H1 (cell line): ENCODE measurements at regions not wholly inside any gene's neighbourhood (a gene's known extent, or its start where the extent isn't known, plus 50 kb on each side); places are given as distances from the start of the nearest gene placed in this dataset.

Experiments
- CTCF ChIA-PET: fragments of 300-600 bp; sonication (Branson Sonifier 250); formaldehyde crosslinking; loops from one replicate; lab custom pipeline; 2021; ENCODE audit not compliant: partially characterized antibody; lab: Charles Lee
- POLR2A ChIA-PET: fragments of 300-600 bp; sonication (Branson Sonifier 250); formaldehyde crosslinking; loops from one replicate; lab custom pipeline; 2021; ENCODE audit warnings: inconsistent platforms; ENCODE audit not compliant: partially characterized antibody; lab: Charles Lee
- DNase-seq, 2 experiments: peaks; one replicate each; pipeline versions ENCODE4 v3.0.0 to v3.0.0-alpha.2; 2010 to 2022; ENCODE audit warnings: low spot score in 2 of 2, low read depth in 1 of 2, mixed read lengths in 1 of 2
- FAIRE-seq: peaks from 2 replicates; lab custom pipeline; 2011; peaks lifted over from hg19 to GRCh38; lab: Jason Lieb, UNC
- H2AFZ ChIP-seq: 2 replicates; pipeline ENCODE4 v1.8.1; 2012; ENCODE audit warnings: low read length, inconsistent platforms
- H2AK5ac ChIP-seq: 2 replicates; pipeline ENCODE4 v1.6.1; 2013; ENCODE audit warnings: low read depth, low read length
- H2BK120ac ChIP-seq: replicated peaks from 2 replicates; pipeline ENCODE3; 2013; ENCODE audit warnings: low read depth, low read length, inconsistent platforms
- H2BK12ac ChIP-seq: 2 replicates; pipeline ENCODE4 v1.6.1; 2013; ENCODE audit warnings: low read depth, low read length
- H2BK15ac ChIP-seq: 2 replicates; pipeline ENCODE4 v1.6.1; 2013; ENCODE audit warnings: low read length
- H2BK20ac ChIP-seq: 2 replicates; pipeline ENCODE4 v1.6.1; 2013; ENCODE audit warnings: low read length
- H2BK5ac ChIP-seq: 2 replicates; pipeline ENCODE4 v1.6.1; 2013; ENCODE audit warnings: low read depth, low read length
- H3K14ac ChIP-seq: 2 replicates; pipeline ENCODE4 v1.6.1; 2013; ENCODE audit warnings: inconsistent platforms; ENCODE audit not compliant: insufficient read length
- H3K18ac ChIP-seq: 2 replicates; pipeline ENCODE4 v1.6.1; 2013; ENCODE audit warnings: low read length; ENCODE audit errors: extremely low read depth
- H3K23ac ChIP-seq: 2 replicates; pipeline ENCODE4 v1.6.1; 2013; ENCODE audit warnings: inconsistent platforms; ENCODE audit not compliant: insufficient read length
- H3K23me2 ChIP-seq: 2 replicates; pipeline ENCODE4 v1.6.1; 2013; ENCODE audit warnings: low read depth, low read length
- H3K27ac ChIP-seq: 2 replicates; pipeline ENCODE4 v1.6.1; 2011; ENCODE audit warnings: low read depth, low read length, inconsistent platforms
- H3K27me3 ChIP-seq, 4 experiments: replicated peaks in 1 of 4; 1 replicate in 1 of 4; 2 replicates in 3 of 4; pipeline versions ENCODE4 v1.6.1 to v1.8.1; 2011 to 2013; ENCODE audit warnings: low read length in 3 of 4, mild to moderate bottlenecking in 3 of 4, inconsistent platforms in 2 of 4, mixed read lengths in 2 of 4, moderate library complexity in 1 of 4; ENCODE audit not compliant: control insufficient read depth in 3 of 4, insufficient read depth in 3 of 4; ENCODE audit errors: extremely low read depth in 1 of 4
- H3K36me3 ChIP-seq, 4 experiments: 2 replicates each; pipeline versions ENCODE4 v1.6.1 to v1.8.1; 2011 to 2013; ENCODE audit warnings: mild to moderate bottlenecking in 4 of 4, low read length in 3 of 4, moderate library complexity in 2 of 4, control low read depth in 1 of 4, inconsistent platforms in 1 of 4; ENCODE audit not compliant: insufficient read depth in 4 of 4, control insufficient read depth in 2 of 4
- H3K4ac ChIP-seq: replicated peaks from 2 replicates; pipeline ENCODE3; 2013; ENCODE audit warnings: low read length, low read depth, mixed read lengths, inconsistent platforms; ENCODE audit not compliant: insufficient read length
- H3K4me1 ChIP-seq, 4 experiments: replicated peaks in 1 of 4; 1 replicate in 1 of 4; 2 replicates in 3 of 4; pipeline versions ENCODE4 v1.6.1 to v1.8.1; 2011 to 2013; ENCODE audit warnings: low read length in 3 of 4, inconsistent platforms in 2 of 4, mixed read lengths in 1 of 4; ENCODE audit not compliant: insufficient read depth in 4 of 4, control insufficient read depth in 3 of 4
- H3K4me2 ChIP-seq, 2 experiments: 2 replicates each; pipeline versions ENCODE4 v1.6.1 to v1.8.1; 2011 to 2013; ENCODE audit warnings: low read depth in 2 of 2, low read length in 2 of 2, control low read depth in 1 of 2, inconsistent platforms in 1 of 2, mild to moderate bottlenecking in 1 of 2; ENCODE audit not compliant: insufficient read depth in 1 of 2
- H3K4me3 ChIP-seq, 4 experiments: fragments of 200-600, 300-600 bp in 1 of 4; sonication (generic), shearing (Covaris generic), sonication (Bioruptor Twin) in 1 of 4; 2 replicates each; pipeline versions ENCODE4 v1.5.1 to v1.8.1; 2011 to 2016; ENCODE audit warnings: low read length in 4 of 4, low read depth in 3 of 4, control low read depth in 2 of 4, inconsistent platforms in 2 of 4, mild to moderate bottlenecking in 2 of 4, mixed read lengths in 1 of 4, moderate library complexity in 1 of 4; ENCODE audit not compliant: insufficient read depth in 2 of 4; ENCODE audit errors: extremely low read depth in 1 of 4
- H3K56ac ChIP-seq: replicated peaks from 2 replicates; pipeline ENCODE3; 2013; ENCODE audit warnings: low read depth, mild to moderate bottlenecking, mixed read lengths, low read length, inconsistent platforms; ENCODE audit not compliant: insufficient read length
- H3K79me1 ChIP-seq: 2 replicates; pipeline ENCODE4 v1.6.1; 2013; ENCODE audit warnings: low read depth, low read length, control low read depth
- H3K79me2 ChIP-seq, 2 experiments: 2 replicates each; pipeline versions ENCODE4 v1.6.1 to v1.8.1; 2012 to 2013; ENCODE audit warnings: low read length in 2 of 2, mild to moderate bottlenecking in 2 of 2, inconsistent platforms in 1 of 2; ENCODE audit not compliant: insufficient read depth in 2 of 2, control insufficient read depth in 1 of 2
- H3K9ac ChIP-seq, 4 experiments: replicated peaks in 1 of 4; 1 replicate in 1 of 4; 2 replicates in 3 of 4; pipeline versions ENCODE4 v1.6.1 to v1.8.1; 2011 to 2013; ENCODE audit warnings: low read depth in 3 of 4, low read length in 3 of 4, control low read depth in 2 of 4, mild to moderate bottlenecking in 2 of 4, moderate library complexity in 2 of 4, inconsistent platforms in 1 of 4; ENCODE audit errors: extremely low read depth in 1 of 4
- H3K9me3 ChIP-seq, 2 experiments: 2 replicates each; pipeline versions ENCODE4 v1.6.1 to v1.8.1; 2012 to 2013; ENCODE audit warnings: mild to moderate bottlenecking in 2 of 2, moderate library complexity in 2 of 2, control low read depth in 1 of 2, inconsistent platforms in 1 of 2, low read depth in 1 of 2, low read length in 1 of 2, mixed read lengths in 1 of 2; ENCODE audit not compliant: insufficient read depth in 2 of 2
- H4K20me1 ChIP-seq, 2 experiments: replicated peaks in 1 of 2; 2 replicates each; pipeline versions ENCODE3 to v1.8.1; 2011 to 2013; ENCODE audit warnings: inconsistent platforms in 2 of 2, low read length in 2 of 2, mild to moderate bottlenecking in 1 of 2; ENCODE audit not compliant: insufficient read depth in 2 of 2, control insufficient read depth in 1 of 2
- H4K5ac ChIP-seq: 2 replicates; pipeline ENCODE4 v1.6.1; 2013; ENCODE audit warnings: low read length, low read depth, mixed read lengths, inconsistent platforms; ENCODE audit not compliant: insufficient read length
- H4K8ac ChIP-seq: 2 replicates; pipeline ENCODE4 v1.8.0; 2013; ENCODE audit warnings: mild to moderate bottlenecking, moderate library complexity, low read length, inconsistent platforms; ENCODE audit not compliant: insufficient read depth; ENCODE audit errors: extremely low read depth
- H4K91ac ChIP-seq: replicated peaks from 2 replicates; pipeline ENCODE3; 2013; ENCODE audit warnings: low read length, mixed read lengths, inconsistent platforms; ENCODE audit not compliant: insufficient read length
- CHD7 ChIP-seq: fragments of 300-600 bp; sonication (generic); IDR thresholded peaks from 2 replicates; pipeline ENCODE4 v1.7.1; 2012; ENCODE audit warnings: low read length, moderate library complexity, mild to moderate bottlenecking, inconsistent platforms; ENCODE audit not compliant: insufficient replicate concordance
- WGBS, 2 experiments: shearing (Covaris generic) in 1 of 2; methylation state at CpG; one replicate each; pipeline versions ENCODE4 v1.1.6 to v1.1.7; 2013 to 2015; ENCODE audit warnings: low lambda C conversion rate in 2 of 2, mixed read lengths in 2 of 2, inconsistent platforms in 1 of 2, low coverage in 1 of 2, missing lambda C conversion rate in 1 of 2; ENCODE audit not compliant: insufficient replicate concordance in 2 of 2, insufficient coverage in 1 of 2, insufficient read length in 1 of 2; ENCODE audit errors: extremely low coverage in 1 of 2, missing lambda C conversion rate in 1 of 2; 5-methylcytosine and 5-hydroxymethylcytosine counted together

- FAIRE-seq = no peak
- no peak for DNase-seq
- Histone ChIP-seq H3K9me3 (peaks cover 5 to 9% of the 10 kb centered on the region in 2 experiments; a peak in 3 of 4 replicates), H3K36me3 (no peaks in the 10 kb centered on the region), H3K4me2 (no peak overlapping the region), H3K23ac (no peak overlapping the region), H3K27ac (no peak overlapping the region), H3K4ac (no peak overlapping the region), H3K79me2 (no peaks in the 10 kb centered on the region), H2BK5ac (no peak overlapping the region), H3K4me1 (no peaks in the 10 kb centered on the region), H3K18ac (no peak overlapping the region), H2BK15ac (no peak overlapping the region), H3K27me3 (no peaks in the 10 kb centered on the region), H2AK5ac (no peak overlapping the region), H3K56ac (no peak overlapping the region), H4K8ac (no peak overlapping the region), H4K5ac (no peak overlapping the region), H2AFZ (no peak overlapping the region), H3K4me3 (no peak overlapping the region), H3K23me2 (no peaks in the 10 kb centered on the region), H2BK20ac (no peak overlapping the region), H2BK12ac (no peak overlapping the region), H3K9ac (no peak overlapping the region), H4K91ac (no peak overlapping the region), H3K14ac (no peak overlapping the region), H4K20me1 (no peaks in the 10 kb centered on the region), H3K79me1 (no peaks in the 10 kb centered on the region), H2BK120ac (no peak overlapping the region)
- ChIA-PET POLR2A (no interaction called here), CTCF (no interaction called here)
- WGBS, 2 experiments = 96% methylated on average over 2 of the region's 2 CpGs; no CpG with 5 or more reads in 1 of the 2 experiments
- no peak for TF ChIP-seq CHD7
These were observed 251.6 kb upstream of the ALG10 start for GRCh38 chr12:33770652-33771051.
